DMS 273 (cell line): ENCODE measurements at regions not wholly inside any gene's neighbourhood (a gene's known extent, or its start where the extent isn't known, plus 50 kb on each side); places are given as distances from the start of the nearest gene placed in this dataset.

Source experiments
- DNase-seq: peaks from one replicate; lab custom pipeline; 2025; ENCODE audit not compliant: unreplicated experiment; lab: John Stamatoyannopoulos, UW

GRCh38 chr11:15650105-15650938 lies 535.6 kb downstream of the INSC start:
- peak; percentile 95 for DNase-seq

- no peak for DNase-seq
Observed at GRCh38 chr11:15651033-15651432, 536.3 kb downstream of the INSC start.

GRCh38 chr11:15651816-15652215 lies 537.1 kb downstream of the INSC start:
- DNase-seq, result no peak

GRCh38 chr11:15653191-15653710 lies 538.5 kb downstream of the INSC start:
- no peak for DNase-seq

GRCh38 chr11:15654451-15654850 lies 539.7 kb downstream of the INSC start:
- DNase-seq, result no peak

- DNase-seq, result no peak
Observed at GRCh38 chr11:15655552-15655951, 540.8 kb downstream of the INSC start.

GRCh38 chr11:15657264-15657663 lies 542.5 kb downstream of the INSC start:
- no peak for DNase-seq

GRCh38 chr11:15660496-15660895 lies 545.8 kb downstream of the INSC start:
- DNase-seq, result no peak

GRCh38 chr11:15662285-15662684 lies 547.6 kb downstream of the INSC start:
- no peak for DNase-seq

- DNase-seq, result peak; percentile 4
Observed at GRCh38 chr11:15663777-15664218, 549.1 kb downstream of the INSC start.

GRCh38 chr11:15665368-15665871 lies 550.7 kb downstream of the INSC start:
- no peak for DNase-seq

- DNase-seq, result no peak
Observed at GRCh38 chr11:15667127-15667725, 552.5 kb downstream of the INSC start.

- no peak for DNase-seq
Observed at GRCh38 chr11:15668718-15669117, 554.0 kb downstream of the INSC start.

GRCh38 chr11:15670520-15671070 lies 555.9 kb downstream of the INSC start:
- DNase-seq, result no peak

GRCh38 chr11:15671216-15671615 lies 556.5 kb downstream of the INSC start:
- no peak for DNase-seq

- no peak for DNase-seq
Observed at GRCh38 chr11:15672825-15673224, 558.1 kb downstream of the INSC start.

GRCh38 chr11:15673408-15673831 lies 558.7 kb downstream of the INSC start:
- DNase-seq, result peak; percentile 91

- no peak for DNase-seq
Observed at GRCh38 chr11:15674756-15675155, 560.0 kb downstream of the INSC start.

GRCh38 chr11:15675683-15676082 lies 561.0 kb downstream of the INSC start:
- DNase-seq, result no peak

GRCh38 chr11:15677181-15677580 lies 562.5 kb downstream of the INSC start:
- no peak for DNase-seq

GRCh38 chr11:15683528-15683927 lies 568.8 kb downstream of the INSC start:
- no peak for DNase-seq

GRCh38 chr11:15685306-15685705 lies 570.6 kb downstream of the INSC start:
- no peak for DNase-seq
